ENCODE measurements at regions not wholly inside any gene's neighbourhood (a gene's known extent, or its start where the extent isn't known, plus 50 kb on each side); places are given as distances from the start of the nearest gene placed in this dataset.

- intact Hi-C loops (cut with DNase I): no loop called here
- no peak for DNase-seq (ENCODE audit: extremely low spot score)
- H3K27ac ChIP-seq (replicated peaks in 1 of 4): no peak overlapping the region
- 54% methylated on average over 1 of the region's 1 CpG for WGBS
- TF ChIP-seq POLR2AphosphoS5 (IDR thresholded peaks at IDR 0.05) (no peak), POLR2A (IDR thresholded peaks at IDR 0.05; ENCODE audit: low read depth) (no peak), CTCF (IDR thresholded peaks at IDR 0.05) (no peak), EP300 (IDR thresholded peaks at IDR 0.05) (no peak)
- H3K27me3 ChIP-seq: no peaks in the 10 kb centered on the region
- H3K36me3 ChIP-seq: no peaks in the 10 kb centered on the region
- no peaks in the 10 kb centered on the region for H3K4me1 ChIP-seq
- no peak overlapping the region for H3K4me3 ChIP-seq
- H3K9me3 ChIP-seq: no peaks in the 10 kb centered on the region
Observed at GRCh38 chrX:14362721-14363120, 166.6 kb upstream of the GLRA2 start.

- H3K27me3 ChIP-seq: no peaks in the 10 kb centered on the region
- no peaks in the 10 kb centered on the region for H3K9me3 ChIP-seq
- intact Hi-C loops (cut with DNase I): no loop called here
- no peaks in the 10 kb centered on the region for H3K4me1 ChIP-seq
- DNase-seq (ENCODE audit: extremely low spot score): no peak
- TF ChIP-seq POLR2AphosphoS5 (IDR thresholded peaks at IDR 0.05) (no peak), EP300 (IDR thresholded peaks at IDR 0.05) (no peak), CTCF (IDR thresholded peaks at IDR 0.05) (no peak), POLR2A (IDR thresholded peaks at IDR 0.05; ENCODE audit: low read depth) (no peak)
- no peaks in the 10 kb centered on the region for H3K36me3 ChIP-seq
- H3K4me3 ChIP-seq: no peak overlapping the region
- 74% methylated on average over 2 of the region's 2 CpGs for WGBS
- H3K27ac ChIP-seq (replicated peaks in 1 of 4): no peak overlapping the region
Observed at GRCh38 chrX:14361435-14361834, 167.9 kb upstream of the GLRA2 start.

GRCh38 chrX:14359727-14360126 is 169.6 kb upstream of the GLRA2 start:
- no peaks in the 10 kb centered on the region for H3K4me1 ChIP-seq
- TF ChIP-seq EP300 (IDR thresholded peaks at IDR 0.05): no peak
- no peak for TF ChIP-seq POLR2AphosphoS5 (IDR thresholded peaks at IDR 0.05)
- TF ChIP-seq CTCF (IDR thresholded peaks at IDR 0.05): no peak
- no peak for TF ChIP-seq POLR2A (IDR thresholded peaks at IDR 0.05; ENCODE audit: low read depth)
- H3K27me3 ChIP-seq: no peaks in the 10 kb centered on the region
- no peaks in the 10 kb centered on the region for H3K9me3 ChIP-seq
- DNase-seq (ENCODE audit: extremely low spot score): no peak
- WGBS: 20% methylated on average over 1 of the region's 1 CpG
- H3K36me3 ChIP-seq: no peaks in the 10 kb centered on the region
- H3K27ac ChIP-seq (replicated peaks in 1 of 4): no peak overlapping the region
- H3K4me3 ChIP-seq: no peak overlapping the region
- intact Hi-C loops (cut with DNase I): no loop called here

GRCh38 chrX:14359316-14359715 is 170.0 kb upstream of the GLRA2 start:
- H3K27ac ChIP-seq (replicated peaks in 1 of 4): no peak overlapping the region
- no peaks in the 10 kb centered on the region for H3K27me3 ChIP-seq
- no peak for DNase-seq (ENCODE audit: extremely low spot score)
- H3K4me1 ChIP-seq: no peaks in the 10 kb centered on the region
- 37% methylated on average over 2 of the region's 2 CpGs for WGBS
- intact Hi-C loops (cut with DNase I): no loop called here
- no peaks in the 10 kb centered on the region for H3K36me3 ChIP-seq
- H3K4me3 ChIP-seq: no peak overlapping the region
- TF ChIP-seq POLR2AphosphoS5 (IDR thresholded peaks at IDR 0.05): no peak
- no peak for TF ChIP-seq CTCF (IDR thresholded peaks at IDR 0.05)
- no peak for TF ChIP-seq EP300 (IDR thresholded peaks at IDR 0.05)
- no peak for TF ChIP-seq POLR2A (IDR thresholded peaks at IDR 0.05; ENCODE audit: low read depth)
- no peaks in the 10 kb centered on the region for H3K9me3 ChIP-seq

- no peak for DNase-seq (ENCODE audit: extremely low spot score)
- no peak for TF ChIP-seq CTCF (IDR thresholded peaks at IDR 0.05)
- H3K9me3 ChIP-seq: no peaks in the 10 kb centered on the region
- no peaks in the 10 kb centered on the region for H3K4me1 ChIP-seq
- no peak overlapping the region for H3K27ac ChIP-seq (replicated peaks in 1 of 4)
- H3K4me3 ChIP-seq: no peak overlapping the region
- no peaks in the 10 kb centered on the region for H3K36me3 ChIP-seq
- intact Hi-C loops (cut with DNase I): no loop called here
- H3K27me3 ChIP-seq: no peaks in the 10 kb centered on the region
Observed at GRCh38 chrX:14357314-14357713, 172.0 kb upstream of the GLRA2 start.

Measured in esophagus muscularis mucosa (tissue), 4 donors.